ENCODE measurements at regions not wholly inside any gene's neighbourhood (a gene's known extent, or its start where the extent isn't known, plus 50 kb on each side); places are given as distances from the start of the nearest gene placed in this dataset.

GRCh38 chr5:136526791-136527190, 161.4 kb upstream of the TRPC7 start:
- no peak for DNase-seq

DNA sequence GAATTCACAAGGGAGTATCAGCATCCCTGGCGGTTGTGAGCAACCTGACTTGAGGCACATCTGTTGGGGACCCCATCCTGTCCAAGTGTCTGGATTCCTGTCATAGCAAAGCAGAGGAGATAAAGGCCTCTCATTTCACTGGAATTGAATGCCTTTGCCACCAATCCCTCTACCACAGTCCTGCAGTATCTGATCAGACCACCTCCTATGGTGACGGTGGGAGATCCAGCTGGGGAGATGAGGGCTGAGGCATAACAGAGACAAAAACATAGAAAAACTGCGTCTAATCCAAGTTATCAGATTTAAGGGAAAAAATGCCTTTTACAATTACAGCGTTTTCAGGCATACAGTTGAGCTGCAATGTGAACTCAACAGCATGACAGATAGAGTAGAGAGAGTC, 160.7 kb upstream of the TRPC7 start:
- DNase-seq: no peak

GRCh38 chr5:136525597-136525996, 160.3 kb upstream of the TRPC7 start:
- no peak for DNase-seq

DNA sequence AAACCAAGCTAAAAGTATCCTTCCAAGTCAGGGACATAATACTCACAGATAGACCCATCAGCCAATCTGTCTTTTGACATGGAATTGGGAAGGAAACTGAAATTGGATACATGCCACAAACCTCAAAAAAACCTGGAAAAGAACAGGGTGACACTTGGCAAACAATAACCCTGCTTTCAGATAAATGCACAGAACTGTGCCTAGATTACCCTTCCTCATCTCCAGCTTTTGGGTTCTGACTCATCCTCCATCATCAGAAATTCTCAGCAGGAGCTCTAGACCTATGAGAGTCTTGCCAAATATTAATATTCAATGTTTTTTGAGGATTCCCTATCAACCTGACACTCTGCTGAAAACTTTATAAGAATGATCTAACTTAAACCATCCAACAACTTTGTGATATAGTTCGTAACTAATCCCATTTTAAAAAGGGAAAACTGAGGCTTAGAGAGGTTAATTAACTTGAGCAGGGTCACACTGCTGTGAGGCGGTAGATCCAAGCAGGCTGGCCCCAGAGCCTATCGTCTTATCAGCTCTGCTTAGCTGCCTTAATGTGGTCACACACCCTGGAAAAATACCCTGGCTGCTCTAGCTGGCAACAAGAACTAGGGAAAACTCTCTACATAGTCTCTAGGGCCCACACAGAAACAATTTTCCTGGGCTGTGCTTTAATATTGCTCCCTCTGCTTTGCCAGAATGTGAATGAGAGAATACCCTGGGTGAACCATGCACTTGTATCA, 157.0 kb upstream of the TRPC7 start:
- DNase-seq: no peak

- DNase-seq: no peak
Observed at GRCh38 chr5:136521696-136522095, 156.4 kb upstream of the TRPC7 start.

- no peak for DNase-seq
Observed at GRCh38 chr5:136518814-136519213, 153.5 kb upstream of the TRPC7 start.

GRCh38 chr5:136518174-136518573, 152.8 kb upstream of the TRPC7 start:
- DNase-seq: no peak

- DNase-seq: no peak
Observed at GRCh38 chr5:136517755-136518154, 152.4 kb upstream of the TRPC7 start.

DNA sequence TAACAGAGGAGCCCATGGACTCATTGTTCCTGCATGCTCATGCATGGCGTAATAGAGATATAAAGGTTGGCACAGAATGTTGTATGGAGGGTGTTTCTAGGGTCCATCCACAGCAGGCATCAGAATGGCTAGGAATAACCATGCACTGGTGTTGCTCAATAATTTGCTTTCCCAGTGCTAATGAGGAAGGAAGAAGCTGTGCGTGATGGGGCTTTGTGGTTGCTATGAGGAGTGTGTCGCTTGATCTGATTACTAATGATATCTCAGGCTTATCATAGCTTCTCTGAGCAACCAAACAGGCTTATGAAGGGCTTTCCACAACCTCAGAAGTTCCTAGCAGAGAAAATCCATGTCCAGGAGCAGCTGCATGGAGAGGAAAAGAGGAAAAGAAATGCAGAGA, 151.3 kb upstream of the TRPC7 start:
- DNase-seq: no peak

DNA sequence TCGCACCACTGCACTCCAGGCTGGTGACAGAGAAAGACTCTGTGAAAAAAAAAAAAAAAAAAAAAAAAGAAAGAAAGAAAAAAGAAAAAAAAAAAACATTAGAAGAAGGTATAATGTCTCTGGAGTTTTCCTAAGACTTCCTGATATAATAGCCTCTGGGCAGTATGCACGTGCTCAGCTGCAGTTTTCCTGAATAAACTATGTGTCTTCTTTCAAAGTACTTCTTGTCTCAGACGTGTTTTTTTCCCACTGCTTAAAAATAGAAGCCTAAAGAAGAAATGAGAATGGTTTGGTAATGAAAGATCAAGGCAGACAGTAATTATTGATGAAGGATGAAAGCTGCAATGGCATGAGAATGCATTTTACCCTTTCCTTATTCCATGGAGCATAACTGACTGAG, 148.1 kb upstream of the TRPC7 start:
- no peak for DNase-seq

- DNase-seq: peak in 1 of 2 experiments; percentile 7
Observed at GRCh38 chr5:136511046-136511445, 145.7 kb upstream of the TRPC7 start.

GRCh38 chr5:136510481-136510880, 145.1 kb upstream of the TRPC7 start:
- DNase-seq: no peak

GRCh38 chr5:136506131-136506530, 140.8 kb upstream of the TRPC7 start:
- peak in 1 of 2 experiments; percentile 41 for DNase-seq

GRCh38 chr5:136501133-136501532, 135.8 kb upstream of the TRPC7 start:
- no peak for DNase-seq

DNA sequence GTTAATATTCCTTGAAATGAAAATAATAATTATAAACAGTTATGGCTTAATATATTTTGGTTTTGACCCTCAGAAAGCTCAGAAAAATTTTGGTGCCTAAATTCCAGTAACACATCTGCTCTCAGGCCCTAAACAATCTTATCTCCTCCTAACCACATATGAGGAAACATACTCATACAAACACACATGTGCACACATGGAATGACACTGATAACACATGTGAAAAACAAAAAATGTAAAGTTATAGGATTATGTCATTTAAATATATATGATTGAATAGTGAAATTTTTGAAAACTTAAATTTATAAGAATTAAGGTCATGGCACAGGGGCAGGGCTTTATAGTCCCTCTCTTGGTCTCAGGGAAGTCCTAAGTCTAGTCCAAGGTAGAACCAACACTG, 127.2 kb upstream of the TRPC7 start:
- no peak for DNase-seq

- DNase-seq: no peak
Observed at GRCh38 chr5:136491806-136492205, 126.5 kb upstream of the TRPC7 start.

DNA sequence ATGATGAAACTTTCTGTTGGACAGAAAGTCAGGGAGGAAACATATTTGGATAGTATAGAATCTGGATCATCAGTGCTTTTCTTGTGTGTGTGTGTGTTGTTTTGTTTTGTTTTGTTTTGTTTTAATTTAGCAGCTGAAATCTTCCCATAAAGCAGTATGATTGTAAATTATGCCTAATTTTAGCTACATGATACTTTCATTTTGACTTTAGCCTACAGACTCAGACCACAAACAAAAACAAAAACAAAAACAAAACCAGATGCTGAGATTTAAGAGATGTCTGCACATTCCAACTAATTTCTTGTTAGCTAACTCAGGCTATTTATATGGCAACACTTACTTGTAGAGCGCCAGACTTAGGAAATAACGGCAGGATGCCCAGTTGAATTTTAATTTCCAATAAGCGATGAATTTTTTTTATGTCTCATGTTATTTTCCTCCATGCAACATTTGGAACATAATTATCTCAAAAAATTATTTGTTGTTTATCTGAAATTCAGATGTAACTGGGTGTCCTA, 119.5 kb upstream of the TRPC7 start:
- DNase-seq: no peak

DNA sequence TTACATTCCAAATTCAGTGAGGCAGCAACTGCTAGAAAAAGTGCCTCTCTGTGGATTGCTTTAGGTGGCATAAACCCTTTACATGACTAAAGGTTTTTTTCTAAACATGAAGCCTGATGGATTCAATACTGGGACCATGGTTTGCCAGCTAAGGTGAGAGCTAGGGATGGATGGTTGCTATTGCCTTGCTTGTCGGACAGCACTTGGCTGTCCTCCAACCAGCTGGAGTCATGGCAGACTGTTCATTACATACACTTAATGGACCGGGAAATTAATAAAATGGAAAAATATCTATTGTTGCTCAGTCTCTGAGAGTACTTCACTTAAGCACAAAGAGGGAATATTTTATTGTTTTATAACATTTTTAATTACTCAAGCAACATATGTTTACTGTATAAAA, 116.9 kb upstream of the TRPC7 start:
- DNase-seq: no peak

DNA sequence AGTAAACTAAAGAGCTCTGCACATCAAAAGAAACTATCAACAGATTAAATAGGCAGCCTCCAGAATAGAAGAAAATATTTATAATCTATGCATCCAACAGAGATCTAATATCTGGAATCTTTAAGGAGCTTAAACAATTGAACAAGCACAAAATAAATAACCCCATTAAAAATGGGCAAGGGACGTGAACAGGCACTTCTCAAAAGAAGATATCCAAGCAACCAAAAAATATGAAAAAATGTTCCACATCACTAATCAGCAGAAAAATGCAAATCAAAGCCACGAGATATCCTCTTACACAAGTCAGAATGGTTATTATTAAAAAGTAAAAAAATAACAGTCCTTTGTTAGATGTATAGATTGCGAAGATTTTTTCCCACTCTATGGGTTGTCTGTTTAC, 109.1 kb upstream of the TRPC7 start:
- no peak for DNase-seq

- no peak for DNase-seq
Observed at GRCh38 chr5:136467632-136468031, 102.3 kb upstream of the TRPC7 start.

GRCh38 chr5:136466041-136466415, 100.7 kb upstream of the TRPC7 start:
- no peak for DNase-seq

- DNase-seq: peak in 1 of 2 experiments; percentile 5
Observed at GRCh38 chr5:136458481-136458880, 93.1 kb upstream of the TRPC7 start.

DNA sequence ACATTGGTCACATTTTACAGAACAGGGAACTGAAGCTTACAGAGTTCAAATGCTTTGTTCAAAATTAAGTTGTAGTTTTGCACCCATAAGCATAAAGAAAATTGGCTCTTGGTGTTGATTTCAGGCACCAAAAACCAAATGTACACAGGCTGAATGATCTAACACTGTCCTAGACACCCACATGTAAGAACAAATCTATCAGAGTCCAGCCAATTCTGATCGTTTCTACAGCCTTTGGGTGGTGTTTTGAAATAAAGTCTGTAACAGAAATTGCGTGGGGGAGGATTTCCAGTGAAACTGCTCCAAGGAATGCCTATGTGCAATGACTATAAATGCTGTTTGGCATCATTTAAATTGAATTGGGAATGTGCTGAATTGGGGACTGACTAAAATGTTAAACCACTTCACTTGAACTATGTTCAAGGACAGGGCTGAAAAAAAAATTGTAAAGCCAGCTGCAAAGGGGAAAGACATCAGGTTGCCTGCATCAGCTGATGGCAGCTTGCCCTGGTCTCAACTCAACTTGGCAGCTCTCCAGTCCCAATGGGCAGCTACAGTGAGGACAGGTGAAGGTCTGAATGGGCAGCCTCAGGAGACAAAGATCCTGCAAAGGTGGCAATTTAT, 92.2 kb upstream of the TRPC7 start:
- DNase-seq: peak; percentile 90 to 93

- DNase-seq: no peak
Observed at GRCh38 chr5:136455409-136455808, 90.1 kb upstream of the TRPC7 start.

All from SHP77 (cell line).